ENCODE measurements at regions not wholly inside any gene's neighbourhood (a gene's known extent, or its start where the extent isn't known, plus 50 kb on each side); places are given as distances from the start of the nearest gene placed in this dataset.

DNA sequence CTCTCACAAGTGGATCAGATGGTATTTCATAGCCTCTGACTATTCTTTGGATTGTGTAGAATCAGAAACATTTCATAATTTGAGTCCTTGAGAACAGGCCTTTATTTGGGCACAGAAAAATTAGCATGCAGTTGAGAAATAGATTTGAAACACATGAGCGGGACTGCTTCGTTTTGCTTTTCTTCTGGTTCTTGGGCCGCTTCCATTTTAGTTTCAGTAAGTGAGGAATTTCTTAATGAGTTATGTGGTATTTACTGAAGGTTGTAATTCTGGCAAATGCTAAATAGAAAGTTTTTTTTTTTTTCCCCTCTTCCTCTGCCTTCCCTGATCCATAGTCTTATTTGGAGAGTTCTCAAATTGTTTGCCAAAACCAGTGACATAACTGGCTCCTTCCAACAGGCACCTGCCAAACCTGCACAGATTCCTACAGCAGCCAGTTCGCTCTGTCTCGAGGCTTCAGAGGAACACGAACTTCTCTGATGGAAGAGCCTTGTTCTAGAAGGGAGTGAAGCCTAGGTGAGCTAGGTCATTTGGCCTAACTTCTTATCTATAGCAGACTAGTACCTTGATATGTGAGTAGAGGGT is 71.2 kb upstream of the SLC28A3 start:
- Histone ChIP-seq H3K27ac (ENCODE audit: low read depth, low read length) (peak overlapping the region; percentile 52), H3K27me3 (ENCODE audit: control insufficient read depth, insufficient read depth, low read length) (no peaks in the 10 kb centered on the region)
- 60% methylated on average over 2 of the region's 6 CpGs for WGBS (ENCODE audit: insufficient coverage)

DNA sequence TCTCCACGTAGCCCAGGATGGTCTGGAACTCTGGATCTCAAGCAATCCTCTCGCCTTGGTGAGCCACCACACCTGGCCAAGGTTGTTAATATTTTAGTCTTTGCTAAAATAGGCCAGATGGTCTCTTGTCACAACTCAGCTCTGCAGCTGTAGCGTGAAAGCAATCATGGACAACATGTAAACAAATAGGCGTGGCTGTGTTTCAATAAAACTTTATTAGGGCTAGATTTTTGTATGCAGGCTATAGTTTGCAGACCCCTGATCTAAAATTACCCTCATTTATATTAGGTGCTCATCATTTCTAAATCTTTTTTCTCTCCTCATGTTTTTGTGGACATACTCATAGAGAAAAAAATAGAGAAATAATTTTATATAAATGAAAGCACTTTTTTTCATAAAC is 72.1 kb upstream of the SLC28A3 start:
- Histone ChIP-seq H3K27me3 (ENCODE audit: control insufficient read depth, insufficient read depth, low read length) (no peaks in the 10 kb centered on the region), H3K4me1 (ENCODE audit: control insufficient read depth, insufficient read depth, low read length) (peaks cover 3% of the 10 kb centered on the region), H3K36me3 (ENCODE audit: control insufficient read depth, insufficient read depth, low read length) (no peaks in the 10 kb centered on the region), H3K27ac (ENCODE audit: low read depth, low read length) (no peak overlapping the region), H3K9me3 (ENCODE audit: control insufficient read depth, insufficient read depth, low read length) (no peaks in the 10 kb centered on the region), H3K4me3 (ENCODE audit: low read depth, low read length) (no peak overlapping the region)
- DNase-seq (ENCODE audit: low read depth in 4 of 6, low spot score in 6 of 6), result no peak
- 90% methylated on average over 2 of the region's 4 CpGs for whole genome bisulfite sequencing (ENCODE audit: insufficient coverage)

More for the DNA sequence above, 71.2 kb upstream of the SLC28A3 start:
- DNase-seq (ENCODE audit: low read depth in 4 of 6, low spot score in 6 of 6), result peak in 1 of 6 donors; percentile 41
- Histone ChIP-seq H3K9me3 (ENCODE audit: control insufficient read depth, insufficient read depth, low read length) (no peaks in the 10 kb centered on the region), H3K36me3 (ENCODE audit: control insufficient read depth, insufficient read depth, low read length) (no peaks in the 10 kb centered on the region), H3K4me3 (ENCODE audit: low read depth, low read length) (no peak overlapping the region), H3K4me1 (ENCODE audit: control insufficient read depth, insufficient read depth, low read length) (peaks cover 3% of the 10 kb centered on the region)

DNA sequence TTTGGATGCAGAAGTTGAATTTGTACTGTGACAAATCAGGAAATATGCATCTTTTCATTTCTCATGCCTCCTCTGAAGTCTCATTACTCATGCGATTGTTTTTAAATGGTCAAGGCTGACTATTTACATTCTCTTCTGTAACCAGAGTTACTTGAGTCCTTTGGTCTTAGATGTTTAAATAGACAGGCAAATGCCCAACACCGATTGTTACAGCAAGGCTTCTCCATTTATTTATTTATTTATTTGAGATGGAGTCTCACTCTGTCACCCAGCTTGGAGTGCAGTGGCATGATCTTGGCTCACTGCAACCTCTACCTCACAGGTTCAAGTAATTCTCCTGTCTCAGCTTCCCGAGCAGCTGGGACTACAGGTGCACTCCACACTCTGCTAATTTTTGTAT is 72.7 kb upstream of the SLC28A3 start:
- no peak for DNase-seq (ENCODE audit: low read depth in 4 of 6, low spot score in 6 of 6)
- Histone ChIP-seq H3K4me1 (ENCODE audit: control insufficient read depth, insufficient read depth, low read length) (peaks cover under 1% of the 10 kb centered on the region), H3K27me3 (ENCODE audit: control insufficient read depth, insufficient read depth, low read length) (no peaks in the 10 kb centered on the region), H3K27ac (ENCODE audit: low read depth, low read length) (no peak overlapping the region), H3K36me3 (ENCODE audit: control insufficient read depth, insufficient read depth, low read length) (no peaks in the 10 kb centered on the region), H3K4me3 (ENCODE audit: low read depth, low read length) (no peak overlapping the region), H3K9me3 (ENCODE audit: control insufficient read depth, insufficient read depth, low read length) (no peaks in the 10 kb centered on the region)
- WGBS (ENCODE audit: insufficient coverage), result no CpG with 5 or more reads among the region's 3 CpGs

DNA sequence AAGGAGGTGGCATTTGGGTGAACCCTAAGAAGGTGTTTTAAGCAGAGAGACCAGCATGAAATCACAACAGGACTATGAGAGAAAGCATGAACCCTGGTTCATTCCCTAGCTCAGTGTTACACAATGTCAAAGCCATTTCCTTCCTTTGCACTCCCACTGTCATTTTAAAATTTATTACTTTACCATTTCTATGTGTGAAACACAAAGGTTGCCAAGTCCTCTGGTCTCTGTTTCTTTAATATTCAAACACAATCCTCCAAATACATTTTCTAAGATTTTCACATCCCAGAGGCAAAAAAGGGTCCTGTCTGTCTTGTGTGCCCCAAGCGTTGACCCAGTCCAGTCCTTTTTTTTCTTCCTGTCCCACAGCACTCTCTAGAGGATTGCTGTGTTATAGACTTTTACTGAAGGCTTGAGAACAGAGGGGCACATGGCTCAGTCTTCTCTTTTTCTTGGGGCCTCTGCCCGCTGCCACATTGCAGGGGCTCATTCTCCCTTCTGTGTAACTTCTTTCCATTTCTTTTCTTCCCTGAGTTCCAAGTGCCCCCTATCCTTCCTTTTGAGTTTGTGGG is 78.6 kb upstream of the SLC28A3 start:
- WGBS (ENCODE audit: insufficient coverage), result no CpG with 5 or more reads among the region's 2 CpGs
- no peak for DNase-seq (ENCODE audit: low read depth in 4 of 6, low spot score in 6 of 6)
- no peak overlapping the region for H3K27ac ChIP-seq (ENCODE audit: low read depth, low read length)
- H3K4me1 ChIP-seq (ENCODE audit: control insufficient read depth, insufficient read depth, low read length), result no peaks in the 10 kb centered on the region
- no peaks in the 10 kb centered on the region for H3K27me3 ChIP-seq (ENCODE audit: control insufficient read depth, insufficient read depth, low read length)
- no peaks in the 10 kb centered on the region for H3K9me3 ChIP-seq (ENCODE audit: control insufficient read depth, insufficient read depth, low read length)
- H3K36me3 ChIP-seq (ENCODE audit: control insufficient read depth, insufficient read depth, low read length), result no peaks in the 10 kb centered on the region
- no peak overlapping the region for H3K4me3 ChIP-seq (ENCODE audit: low read depth, low read length)

DNA sequence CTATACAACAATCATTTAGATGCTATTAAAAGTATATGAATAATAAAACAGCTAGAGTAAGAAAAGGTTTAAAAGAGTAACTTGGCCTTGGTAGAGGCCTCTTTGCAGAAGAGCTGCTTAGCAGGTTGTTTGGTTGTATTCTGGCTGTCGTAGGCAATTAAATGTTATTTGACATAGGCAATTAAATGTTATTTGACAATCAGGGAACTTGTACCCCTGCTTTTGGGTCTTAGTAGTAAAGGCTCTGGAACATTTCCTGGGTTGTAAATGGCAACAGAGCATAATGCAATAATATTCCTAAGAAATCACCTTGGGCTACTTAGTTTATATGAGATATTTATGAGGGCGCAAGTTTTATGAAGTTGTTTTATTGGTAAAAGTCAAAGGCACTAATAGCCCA is 84.4 kb upstream of the SLC28A3 start:
- no peaks in the 10 kb centered on the region for H3K9me3 ChIP-seq (ENCODE audit: control insufficient read depth, insufficient read depth, low read length)
- no peak for DNase-seq (ENCODE audit: low read depth in 4 of 6, low spot score in 6 of 6)
- no peak overlapping the region for H3K27ac ChIP-seq (ENCODE audit: low read depth, low read length)
- no peaks in the 10 kb centered on the region for H3K36me3 ChIP-seq (ENCODE audit: control insufficient read depth, insufficient read depth, low read length)
- no peaks in the 10 kb centered on the region for H3K27me3 ChIP-seq (ENCODE audit: control insufficient read depth, insufficient read depth, low read length)
- no CpG with 5 or more reads among the region's 2 CpGs for whole genome bisulfite sequencing (ENCODE audit: insufficient coverage)
- H3K4me3 ChIP-seq (ENCODE audit: low read depth, low read length), result no peak overlapping the region
- H3K4me1 ChIP-seq (ENCODE audit: control insufficient read depth, insufficient read depth, low read length), result no peaks in the 10 kb centered on the region

DNA sequence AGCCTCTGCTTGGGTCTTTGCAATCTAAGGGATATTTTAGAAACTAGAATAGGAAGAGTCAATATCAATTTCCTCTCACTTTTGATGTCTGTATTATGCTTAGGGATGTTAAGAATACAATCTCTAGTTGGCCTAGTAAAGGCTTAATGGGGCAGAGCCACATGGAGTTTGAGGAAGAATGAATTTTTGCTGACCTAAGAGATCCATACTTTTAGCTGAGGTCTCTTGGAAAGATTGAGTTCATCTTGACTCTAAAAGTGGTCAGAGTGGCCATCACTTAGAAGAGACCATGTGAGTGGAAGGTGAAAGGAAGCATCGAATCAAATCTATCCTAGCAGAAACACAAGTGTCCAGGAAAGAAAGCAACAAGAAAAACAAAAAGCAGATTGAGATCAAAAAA is 92.2 kb upstream of the SLC28A3 start:
- H3K27me3 ChIP-seq (ENCODE audit: control insufficient read depth, insufficient read depth, low read length), result no peaks in the 10 kb centered on the region
- no CpG with 5 or more reads among the region's 1 CpG for WGBS (ENCODE audit: insufficient coverage)
- H3K27ac ChIP-seq (ENCODE audit: low read depth, low read length), result no peak overlapping the region
- H3K36me3 ChIP-seq (ENCODE audit: control insufficient read depth, insufficient read depth, low read length), result no peaks in the 10 kb centered on the region
- H3K4me1 ChIP-seq (ENCODE audit: control insufficient read depth, insufficient read depth, low read length), result no peaks in the 10 kb centered on the region
- no peak for DNase-seq (ENCODE audit: low read depth in 4 of 6, low spot score in 6 of 6)
- no peak overlapping the region for H3K4me3 ChIP-seq (ENCODE audit: low read depth, low read length)
- no peaks in the 10 kb centered on the region for H3K9me3 ChIP-seq (ENCODE audit: control insufficient read depth, insufficient read depth, low read length)

DNA sequence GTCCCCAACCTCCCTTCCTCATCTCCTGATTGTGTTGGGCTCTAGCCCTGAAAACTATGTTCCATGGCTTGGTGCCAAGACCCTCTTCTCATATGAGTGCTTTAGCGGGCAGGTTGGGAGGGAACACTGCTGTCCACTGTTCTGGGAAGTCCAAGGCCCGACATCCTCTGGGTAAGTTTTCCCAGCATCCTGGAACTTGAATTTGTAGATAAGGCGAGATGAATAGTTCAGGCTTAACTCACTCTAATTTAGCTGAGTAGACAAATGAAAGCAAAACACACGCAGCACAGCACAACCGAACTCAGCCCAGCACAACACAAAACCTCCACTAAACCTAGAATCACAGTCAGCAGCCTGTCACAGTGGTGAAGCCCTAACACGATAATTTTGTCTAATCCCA is 95.3 kb upstream of the SLC28A3 start:
- 92% methylated on average over 4 of the region's 6 CpGs for WGBS (ENCODE audit: insufficient coverage)
- Histone ChIP-seq H3K9me3 (ENCODE audit: control insufficient read depth, insufficient read depth, low read length) (no peaks in the 10 kb centered on the region), H3K27me3 (ENCODE audit: control insufficient read depth, insufficient read depth, low read length) (no peaks in the 10 kb centered on the region), H3K4me3 (ENCODE audit: low read depth, low read length) (no peak overlapping the region), H3K36me3 (ENCODE audit: control insufficient read depth, insufficient read depth, low read length) (no peaks in the 10 kb centered on the region), H3K27ac (ENCODE audit: low read depth, low read length) (no peak overlapping the region), H3K4me1 (ENCODE audit: control insufficient read depth, insufficient read depth, low read length) (no peaks in the 10 kb centered on the region)
- no peak for DNase-seq (ENCODE audit: low read depth in 4 of 6, low spot score in 6 of 6)

DNA sequence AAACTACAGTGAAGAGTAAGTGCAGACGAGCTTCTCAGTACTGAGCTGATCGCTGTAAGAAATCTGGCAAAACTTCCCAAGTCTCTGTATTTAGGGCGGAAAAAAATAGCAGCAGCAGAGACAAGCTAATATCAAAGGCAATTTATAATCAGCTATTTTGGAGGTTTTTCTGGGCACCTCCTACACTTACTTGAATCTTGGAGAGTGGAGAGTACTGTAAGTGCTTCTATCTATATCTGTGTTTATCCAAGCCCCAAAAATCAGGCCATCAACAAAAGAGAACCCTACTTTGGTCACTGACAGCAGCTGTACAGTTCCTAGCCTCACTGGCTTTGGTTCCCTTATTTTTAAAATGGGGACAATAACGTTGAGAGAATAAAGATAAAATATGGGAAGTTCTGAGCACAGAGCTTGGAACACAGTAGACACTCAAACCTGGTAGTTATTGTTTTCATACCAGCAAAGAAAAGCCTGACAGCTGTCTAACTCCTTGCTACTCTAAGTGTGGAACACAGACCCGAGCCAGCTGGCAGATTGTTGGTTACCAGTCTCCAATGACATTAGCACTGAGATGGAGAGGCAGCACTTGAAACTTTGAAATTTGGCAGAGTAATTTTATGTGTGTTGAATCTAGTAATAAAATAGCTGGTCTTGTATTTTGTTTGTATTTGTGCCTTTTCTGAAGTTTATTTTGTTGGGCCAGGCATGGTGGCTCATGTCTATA is 96.0 kb upstream of the SLC28A3 start:
- DNase-seq (ENCODE audit: low read depth in 4 of 6, low spot score in 6 of 6), result peak in 2 of 6 donors; percentile 21 to 58
- Histone ChIP-seq H3K9me3 (ENCODE audit: control insufficient read depth, insufficient read depth, low read length) (no peaks in the 10 kb centered on the region), H3K4me3 (ENCODE audit: low read depth, low read length) (no peak overlapping the region), H3K27me3 (ENCODE audit: control insufficient read depth, insufficient read depth, low read length) (no peaks in the 10 kb centered on the region), H3K36me3 (ENCODE audit: control insufficient read depth, insufficient read depth, low read length) (no peaks in the 10 kb centered on the region), H3K4me1 (ENCODE audit: control insufficient read depth, insufficient read depth, low read length) (no peaks in the 10 kb centered on the region), H3K27ac (ENCODE audit: low read depth, low read length) (no peak overlapping the region)
- WGBS (ENCODE audit: insufficient coverage), result 73% methylated on average over 3 of the region's 5 CpGs

DNA sequence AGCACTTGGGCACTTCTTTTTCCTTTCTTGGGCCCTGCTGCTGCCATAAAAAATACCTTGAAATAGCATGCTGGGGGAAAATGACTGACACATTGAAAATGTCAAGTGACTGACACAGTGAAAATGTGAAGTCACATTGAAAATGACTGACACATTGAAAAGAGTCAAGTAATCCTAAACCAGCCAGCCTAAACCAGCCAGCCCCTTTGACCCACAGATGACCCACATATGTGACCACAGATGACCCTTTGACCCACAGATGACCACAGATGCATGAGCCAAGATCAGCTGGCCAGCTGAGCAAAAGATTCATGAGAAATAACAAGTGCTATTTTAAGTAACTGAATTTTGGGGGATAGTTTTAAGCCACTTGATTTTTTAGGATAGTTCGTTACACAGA is 97.8 kb upstream of the SLC28A3 start:
- Histone ChIP-seq H3K4me1 (ENCODE audit: control insufficient read depth, insufficient read depth, low read length) (no peaks in the 10 kb centered on the region), H3K36me3 (ENCODE audit: control insufficient read depth, insufficient read depth, low read length) (no peaks in the 10 kb centered on the region), H3K27me3 (ENCODE audit: control insufficient read depth, insufficient read depth, low read length) (no peaks in the 10 kb centered on the region), H3K9me3 (ENCODE audit: control insufficient read depth, insufficient read depth, low read length) (no peaks in the 10 kb centered on the region), H3K4me3 (ENCODE audit: low read depth, low read length) (no peak overlapping the region), H3K27ac (ENCODE audit: low read depth, low read length) (no peak overlapping the region)
- no CpG with 5 or more reads among the region's 1 CpG for WGBS (ENCODE audit: insufficient coverage)
- no peak for DNase-seq (ENCODE audit: low read depth in 4 of 6, low spot score in 6 of 6)

DNA sequence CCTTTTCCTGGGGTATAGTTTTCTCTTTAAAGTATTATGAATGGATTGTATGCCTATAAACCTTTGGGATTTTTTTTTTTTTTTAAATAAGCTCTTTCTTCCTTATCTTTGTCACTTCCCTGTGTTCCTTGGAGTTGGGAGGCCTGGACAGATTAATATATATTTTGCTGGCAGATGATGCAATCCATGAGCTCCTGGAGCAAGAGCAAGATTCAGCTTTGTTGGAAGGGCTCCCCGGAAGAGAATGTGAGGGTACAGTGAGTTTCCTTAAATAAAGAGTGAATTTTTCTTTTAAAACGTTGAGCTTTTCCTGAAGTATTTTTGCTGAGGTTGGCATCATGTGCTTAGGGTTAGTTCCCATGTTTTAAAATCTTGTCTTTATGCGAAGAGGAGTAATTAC is 98.7 kb upstream of the SLC28A3 start:
- no peak overlapping the region for H3K27ac ChIP-seq (ENCODE audit: low read depth, low read length)
- DNase-seq (ENCODE audit: low read depth in 4 of 6, low spot score in 6 of 6), result no peak
- H3K27me3 ChIP-seq (ENCODE audit: control insufficient read depth, insufficient read depth, low read length), result no peaks in the 10 kb centered on the region
- WGBS (ENCODE audit: insufficient coverage), result 71% methylated on average over 1 of the region's 3 CpGs
- H3K4me3 ChIP-seq (ENCODE audit: low read depth, low read length), result no peak overlapping the region
- H3K36me3 ChIP-seq (ENCODE audit: control insufficient read depth, insufficient read depth, low read length), result no peaks in the 10 kb centered on the region
- H3K4me1 ChIP-seq (ENCODE audit: control insufficient read depth, insufficient read depth, low read length), result no peaks in the 10 kb centered on the region
- H3K9me3 ChIP-seq (ENCODE audit: control insufficient read depth, insufficient read depth, low read length), result no peaks in the 10 kb centered on the region
